ENCODE measurements at regions not wholly inside any gene's neighbourhood (a gene's known extent, or its start where the extent isn't known, plus 50 kb on each side); places are given as distances from the start of the nearest gene placed in this dataset.
"Not testable (repeated sequence)": the region's sequence is repeated elsewhere in the genome, so short reads cannot be mapped to it uniquely, and the experiment has no call there.

- DNase-seq (ENCODE audit: insufficient read length, low spot score) (no peak), FAIRE-seq (no peak)
- TF ChIP-seq, protein P1, sequence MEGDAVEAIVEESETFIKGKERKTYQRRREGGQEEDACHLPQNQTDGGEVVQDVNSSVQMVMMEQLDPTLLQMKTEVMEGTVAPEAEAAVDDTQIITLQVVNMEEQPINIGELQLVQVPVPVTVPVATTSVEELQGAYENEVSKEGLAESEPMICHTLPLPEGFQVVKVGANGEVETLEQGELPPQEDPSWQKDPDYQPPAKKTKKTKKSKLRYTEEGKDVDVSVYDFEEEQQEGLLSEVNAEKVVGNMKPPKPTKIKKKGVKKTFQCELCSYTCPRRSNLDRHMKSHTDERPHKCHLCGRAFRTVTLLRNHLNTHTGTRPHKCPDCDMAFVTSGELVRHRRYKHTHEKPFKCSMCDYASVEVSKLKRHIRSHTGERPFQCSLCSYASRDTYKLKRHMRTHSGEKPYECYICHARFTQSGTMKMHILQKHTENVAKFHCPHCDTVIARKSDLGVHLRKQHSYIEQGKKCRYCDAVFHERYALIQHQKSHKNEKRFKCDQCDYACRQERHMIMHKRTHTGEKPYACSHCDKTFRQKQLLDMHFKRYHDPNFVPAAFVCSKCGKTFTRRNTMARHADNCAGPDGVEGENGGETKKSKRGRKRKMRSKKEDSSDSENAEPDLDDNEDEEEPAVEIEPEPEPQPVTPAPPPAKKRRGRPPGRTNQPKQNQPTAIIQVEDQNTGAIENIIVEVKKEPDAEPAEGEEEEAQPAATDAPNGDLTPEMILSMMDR (IDR thresholded peaks at IDR 0.05; ENCODE audit: insufficient read depth, missing control alignments) = no peak
Observed at GRCh38 chr10:94155722-94156271, 162.1 kb downstream of the PLCE1 start.

DNA sequence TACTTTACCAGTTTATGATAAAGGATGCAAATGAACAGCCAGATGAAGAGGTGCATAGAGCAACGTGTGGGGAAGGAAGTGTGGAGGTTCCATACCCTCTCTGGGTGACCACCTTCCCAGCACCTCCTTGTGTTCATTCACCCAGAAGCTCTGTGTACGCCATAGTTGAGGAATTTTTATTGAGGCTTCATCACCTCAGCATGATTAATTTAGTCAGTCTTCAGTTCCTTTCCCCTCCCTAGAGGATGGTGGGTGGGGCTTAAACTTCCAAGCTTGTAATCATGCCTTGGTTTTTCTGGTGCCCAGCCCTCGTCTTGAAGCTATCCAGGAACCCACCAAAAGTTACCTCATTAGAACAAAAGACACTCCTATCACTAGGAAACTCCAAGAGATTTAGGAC lies 162.7 kb downstream of the PLCE1 start:
- FAIRE-seq = no peak
- TF ChIP-seq, protein P1 (IDR thresholded peaks at IDR 0.05; ENCODE audit: insufficient read depth, missing control alignments) = no peak
- DNase-seq (ENCODE audit: insufficient read length, low spot score) = no peak

GRCh38 chr10:94165158-94165611 lies 171.5 kb downstream of the PLCE1 start:
- FAIRE-seq; DNase-seq (ENCODE audit: insufficient read length, low spot score): not testable (repeated sequence)

GRCh38 chr10:94172332-94172731 lies 178.6 kb downstream of the PLCE1 start:
- DNase-seq (ENCODE audit: insufficient read length, low spot score) (no peak), FAIRE-seq (no peak)
- TF ChIP-seq, protein P1 (IDR thresholded peaks at IDR 0.05; ENCODE audit: insufficient read depth, missing control alignments) = no peak

DNA sequence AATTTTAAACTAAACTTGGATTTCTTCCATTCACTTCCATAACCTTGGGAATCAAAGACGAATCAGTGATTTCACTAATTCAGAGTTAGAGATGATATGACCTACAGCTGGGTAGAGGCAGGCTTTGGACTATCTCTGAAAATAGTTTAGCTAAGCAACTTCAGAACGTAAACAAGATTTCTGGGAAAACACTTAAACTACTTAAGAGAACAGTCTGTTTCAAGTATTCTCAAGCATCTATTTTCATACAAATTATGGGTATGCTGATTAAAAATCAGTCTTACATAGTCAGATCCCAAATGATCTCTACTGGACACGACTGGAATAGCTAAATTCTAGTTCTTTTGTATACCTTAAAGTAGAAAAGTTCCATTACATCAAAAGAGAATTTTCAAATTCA lies 179.9 kb downstream of the PLCE1 start:
- no peak for DNase-seq (ENCODE audit: insufficient read length, low spot score)
- TF ChIP-seq, protein P1 (IDR thresholded peaks at IDR 0.05; ENCODE audit: insufficient read depth, missing control alignments) = no peak
- no peak for FAIRE-seq

- no peak for DNase-seq (ENCODE audit: insufficient read length, low spot score)
- TF ChIP-seq, protein P1 (IDR thresholded peaks at IDR 0.05; ENCODE audit: insufficient read depth, missing control alignments) = no peak
- no peak for FAIRE-seq
Observed at GRCh38 chr10:94174838-94175237, 181.1 kb downstream of the PLCE1 start.

DNA sequence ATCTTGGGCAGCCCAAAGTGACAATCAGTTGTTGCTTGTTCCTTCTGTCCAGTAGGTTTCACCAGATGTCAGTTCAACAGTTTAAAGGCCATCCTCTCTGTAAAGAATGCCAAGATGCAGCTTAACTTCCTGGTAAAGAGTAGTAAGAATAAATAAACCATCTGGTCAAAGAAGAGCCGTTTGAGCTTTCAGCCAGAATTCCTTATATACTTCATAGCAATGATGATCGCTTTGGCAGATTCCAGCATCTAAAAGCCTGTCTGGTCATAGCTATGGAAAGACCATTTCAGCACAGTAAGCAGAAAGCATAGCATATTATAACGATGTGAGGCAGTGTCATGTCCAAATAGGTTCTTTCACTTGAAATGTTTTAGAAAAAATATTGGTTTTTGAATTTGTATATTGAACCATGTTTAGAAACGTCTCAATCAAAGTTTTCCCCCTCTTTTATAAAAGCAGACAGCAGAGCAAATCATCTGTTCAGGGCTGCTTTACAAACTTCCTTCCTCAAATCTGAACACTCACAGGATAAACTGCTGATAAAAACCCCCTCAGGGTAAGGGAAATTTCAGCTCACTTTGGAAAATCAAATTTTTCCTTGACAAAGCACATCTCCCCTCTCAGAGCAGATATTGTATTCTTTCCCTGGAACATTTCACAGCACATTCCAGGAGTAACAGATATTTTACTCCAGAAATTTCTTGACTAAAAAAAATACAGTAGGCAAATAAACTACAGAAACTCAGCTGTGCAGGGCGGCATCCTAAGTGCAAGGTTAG lies 184.1 kb downstream of the NOC3L start:
- DNase-seq (ENCODE audit: insufficient read length, low spot score) (no peak), FAIRE-seq (no peak)
- TF ChIP-seq, protein P1 (IDR thresholded peaks at IDR 0.05; ENCODE audit: insufficient read depth, missing control alignments) = no peak
